Keratinocyte (primary cell): ENCODE measurements at regions not wholly inside any gene's neighbourhood (a gene's known extent, or its start where the extent isn't known, plus 50 kb on each side); places are given as distances from the start of the nearest gene placed in this dataset.

Experiments
- DNase-seq: peaks from one replicate; pipeline ENCODE4 v3.0.0-alpha.2; 2011; ENCODE audit warnings: low read depth, missing footprints, low spot score
- FAIRE-seq: peaks from 2 replicates; lab custom pipeline; 2011; peaks lifted over from hg19 to GRCh38; lab: Jason Lieb, UNC
- H2AFZ ChIP-seq: 2 replicates; pipeline ENCODE4 v1.6.0; 2012; ENCODE audit warnings: low read length, control low read depth, inconsistent platforms; ENCODE audit not compliant: control insufficient read depth
- H3K27ac ChIP-seq: 2 replicates; pipeline ENCODE4 v1.5.1; 2011; ENCODE audit warnings: low read length; ENCODE audit not compliant: control insufficient read depth, insufficient read depth
- H3K27me3 ChIP-seq: 3 replicates; pipeline ENCODE4 v1.6.0; 2011; ENCODE audit warnings: low read length; ENCODE audit not compliant: control insufficient read depth, insufficient read depth; ENCODE audit errors: extremely low read depth
- H3K36me3 ChIP-seq, 2 experiments: 2 replicates in 1 of 2; 3 replicates in 1 of 2; pipeline ENCODE4 v1.5.1; 2011; ENCODE audit warnings: low read length in 2 of 2, mild to moderate bottlenecking in 1 of 2; ENCODE audit not compliant: control insufficient read depth in 2 of 2, insufficient read depth in 2 of 2; ENCODE audit errors: extremely low read depth in 1 of 2
- H3K4me1 ChIP-seq: 3 replicates; pipeline ENCODE4 v1.5.1; 2011; ENCODE audit warnings: low read length; ENCODE audit not compliant: control insufficient read depth, insufficient read depth; ENCODE audit errors: extremely low read depth
- H3K4me2 ChIP-seq: 3 replicates; pipeline ENCODE4 v1.6.0; 2011; ENCODE audit warnings: low read depth, low read length; ENCODE audit not compliant: control insufficient read depth, insufficient read depth; ENCODE audit errors: extremely low read depth
- H3K4me3 ChIP-seq, 3 experiments: fragments of 200-600 bp in 1 of 3; sonication (generic) in 1 of 3; 2 replicates in 2 of 3; 3 replicates in 1 of 3; pipeline ENCODE4 v1.5.1; 2011 to 2016; ENCODE audit warnings: low read length in 3 of 3, mild to moderate bottlenecking in 3 of 3, control low read depth in 2 of 3, inconsistent platforms in 1 of 3, low read depth in 1 of 3, mixed read lengths in 1 of 3, mixed run types in 1 of 3, moderate library complexity in 1 of 3; ENCODE audit not compliant: control insufficient read depth in 2 of 3, insufficient read depth in 2 of 3; ENCODE audit errors: extremely low read depth in 1 of 3
- H3K79me2 ChIP-seq: 2 replicates; pipeline ENCODE4 v1.6.0; 2012; ENCODE audit warnings: low read length; ENCODE audit not compliant: control insufficient read depth, insufficient read depth
- H3K9ac ChIP-seq: 3 replicates; pipeline ENCODE4 v1.6.0; 2011; ENCODE audit warnings: low read length; ENCODE audit not compliant: control insufficient read depth, insufficient read depth; ENCODE audit errors: extremely low read depth
- H3K9me1 ChIP-seq: 3 replicates; pipeline ENCODE4 v1.6.0; 2011; ENCODE audit warnings: low read length; ENCODE audit not compliant: control insufficient read depth, insufficient read depth; ENCODE audit errors: extremely low read depth
- H3K9me3 ChIP-seq: 2 replicates; pipeline ENCODE4 v1.5.1; 2012; ENCODE audit warnings: low read depth, low read length; ENCODE audit not compliant: control insufficient read depth
- H4K20me1 ChIP-seq: 3 replicates; pipeline ENCODE4 v1.6.0; 2011; ENCODE audit warnings: low read length; ENCODE audit not compliant: control insufficient read depth, insufficient read depth; ENCODE audit errors: extremely low read depth
- EZH2 ChIP-seq: IDR thresholded peaks from one replicate; pipeline ENCODE4 v1.6.1; 2012; ENCODE audit warnings: inconsistent platforms, mild to moderate bottlenecking, low read length, moderate library complexity
- dilution Hi-C: fragments of 300-500 bp; cut with MboI; formaldehyde crosslinking; loops from one replicate; pipeline ENCODE4 v1.7.0; 2020; ENCODE audit warnings: low sequenced_read_pairs; ENCODE audit not compliant: extremely low pct_ligation_motif_present
- TF ChIP-seq, protein P1 (sequence below), 3 experiments: IDR thresholded peaks in 1 of 3; conservative IDR thresholded peaks in 1 of 3; optimal IDR thresholded peaks in 1 of 3; 2 replicates in 2 of 3; 3 replicates in 1 of 3; pipeline versions ENCODE3 to v1.5.1; 2011; ENCODE audit warnings: low read length in 3 of 3, mild to moderate bottlenecking in 3 of 3, moderate library complexity in 2 of 3, control low read depth in 1 of 3, inconsistent platforms in 1 of 3; ENCODE audit not compliant: insufficient read depth in 2 of 3; ENCODE audit errors: extremely low read depth in 1 of 3

DNA sequence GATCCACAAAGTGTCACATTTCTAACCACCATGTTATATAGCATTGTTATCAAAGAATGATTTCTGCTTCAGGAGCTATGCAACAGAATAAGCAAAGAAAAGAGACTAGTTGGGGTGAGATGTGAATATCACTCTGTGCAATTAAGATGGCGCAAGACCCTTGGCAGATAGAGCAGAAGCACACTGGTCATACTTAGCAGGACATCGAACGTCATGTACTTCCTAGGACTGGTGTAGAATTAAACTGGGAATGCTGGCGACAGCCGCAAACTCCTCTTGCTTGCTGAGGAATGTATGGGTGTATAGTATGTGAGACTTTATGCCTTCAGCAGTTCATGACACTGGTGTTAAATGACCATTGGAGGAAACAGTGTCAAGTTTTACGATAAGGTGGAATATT is 207.0 kb downstream of the LRRC70 start:
- H3K9me1 ChIP-seq, result no peaks in the 10 kb centered on the region
- H3K4me3 ChIP-seq, result no peak overlapping the region
- dilution Hi-C loops, result no loop called here
- TF ChIP-seq, protein P1, sequence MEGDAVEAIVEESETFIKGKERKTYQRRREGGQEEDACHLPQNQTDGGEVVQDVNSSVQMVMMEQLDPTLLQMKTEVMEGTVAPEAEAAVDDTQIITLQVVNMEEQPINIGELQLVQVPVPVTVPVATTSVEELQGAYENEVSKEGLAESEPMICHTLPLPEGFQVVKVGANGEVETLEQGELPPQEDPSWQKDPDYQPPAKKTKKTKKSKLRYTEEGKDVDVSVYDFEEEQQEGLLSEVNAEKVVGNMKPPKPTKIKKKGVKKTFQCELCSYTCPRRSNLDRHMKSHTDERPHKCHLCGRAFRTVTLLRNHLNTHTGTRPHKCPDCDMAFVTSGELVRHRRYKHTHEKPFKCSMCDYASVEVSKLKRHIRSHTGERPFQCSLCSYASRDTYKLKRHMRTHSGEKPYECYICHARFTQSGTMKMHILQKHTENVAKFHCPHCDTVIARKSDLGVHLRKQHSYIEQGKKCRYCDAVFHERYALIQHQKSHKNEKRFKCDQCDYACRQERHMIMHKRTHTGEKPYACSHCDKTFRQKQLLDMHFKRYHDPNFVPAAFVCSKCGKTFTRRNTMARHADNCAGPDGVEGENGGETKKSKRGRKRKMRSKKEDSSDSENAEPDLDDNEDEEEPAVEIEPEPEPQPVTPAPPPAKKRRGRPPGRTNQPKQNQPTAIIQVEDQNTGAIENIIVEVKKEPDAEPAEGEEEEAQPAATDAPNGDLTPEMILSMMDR (optimal IDR thresholded peaks at IDR 0.05 in 1 of 3, IDR thresholded peaks at IDR 0.05 in 1 of 3, conservative IDR thresholded peaks at IDR 0.05 in 1 of 3; ENCODE audit: extremely low read depth in 1 of 3, insufficient read depth in 2 of 3, low read length in 3 of 3), result no peak
- no peak for TF ChIP-seq EZH2
- no peaks in the 10 kb centered on the region for H3K9me3 ChIP-seq
- H3K79me2 ChIP-seq, result no peaks in the 10 kb centered on the region
- no peaks in the 10 kb centered on the region for H3K36me3 ChIP-seq
- no peak overlapping the region for H3K27ac ChIP-seq
- no peak for DNase-seq
- no peaks in the 10 kb centered on the region for H4K20me1 ChIP-seq
- no peak overlapping the region for H3K9ac ChIP-seq
- H3K27me3 ChIP-seq, result no peaks in the 10 kb centered on the region
- no peak overlapping the region for H3K4me2 ChIP-seq
- no peak for FAIRE-seq
- H3K4me1 ChIP-seq, result no peaks in the 10 kb centered on the region
- no peak overlapping the region for H2AFZ ChIP-seq

DNA sequence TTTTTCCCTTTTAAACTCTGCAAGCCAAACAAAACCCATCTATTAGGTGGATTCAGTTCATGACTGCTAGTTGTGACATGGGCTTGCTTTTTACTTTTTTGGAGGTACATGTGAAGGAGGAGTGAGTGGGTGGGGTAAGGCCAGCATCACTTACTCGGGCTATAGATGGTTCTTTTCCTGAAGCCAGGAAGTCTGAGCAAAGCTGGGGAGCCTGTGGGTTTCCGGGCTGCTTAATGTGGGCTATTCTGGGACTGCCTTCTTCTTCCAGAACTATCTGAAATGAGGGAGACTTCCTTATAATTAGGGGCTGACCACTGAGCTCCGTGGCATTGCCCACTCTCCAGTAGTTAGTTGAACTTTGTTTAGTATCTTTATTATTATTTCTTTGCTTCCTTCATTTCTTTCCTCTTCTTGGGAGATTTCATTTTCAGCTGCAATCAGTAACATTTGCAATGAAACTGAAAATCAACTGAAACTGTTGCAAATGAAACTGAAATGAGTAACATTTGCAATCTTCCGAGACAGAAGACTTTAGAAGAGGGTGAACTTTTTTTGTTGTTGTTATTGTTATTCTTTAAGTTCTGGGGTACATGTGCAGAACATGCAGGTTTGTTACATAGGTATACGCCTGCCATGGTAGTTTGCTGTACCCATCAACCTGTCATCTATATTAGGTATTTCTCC is 204.9 kb downstream of the LRRC70 start:
- no peaks in the 10 kb centered on the region for H3K27me3 ChIP-seq
- no peak for TF ChIP-seq EZH2
- TF ChIP-seq, protein P1 (optimal IDR thresholded peaks at IDR 0.05 in 1 of 3, IDR thresholded peaks at IDR 0.05 in 1 of 3, conservative IDR thresholded peaks at IDR 0.05 in 1 of 3; ENCODE audit: extremely low read depth in 1 of 3, insufficient read depth in 2 of 3, low read length in 3 of 3), result no peak
- no peaks in the 10 kb centered on the region for H3K4me1 ChIP-seq
- no peak for FAIRE-seq
- dilution Hi-C loops, result no loop called here
- H3K9ac ChIP-seq, result no peak overlapping the region
- no peaks in the 10 kb centered on the region for H3K79me2 ChIP-seq
- no peaks in the 10 kb centered on the region for H4K20me1 ChIP-seq
- no peak overlapping the region for H3K4me2 ChIP-seq
- no peak overlapping the region for H2AFZ ChIP-seq
- DNase-seq, result no peak
- no peaks in the 10 kb centered on the region for H3K36me3 ChIP-seq
- no peaks in the 10 kb centered on the region for H3K9me3 ChIP-seq
- no peak overlapping the region for H3K27ac ChIP-seq
- no peak overlapping the region for H3K4me3 ChIP-seq
- H3K9me1 ChIP-seq, result no peaks in the 10 kb centered on the region
